Astrocyte (in vitro differentiated cells and primary cell): ENCODE measurements at regions not wholly inside any gene's neighbourhood (a gene's known extent, or its start where the extent isn't known, plus 50 kb on each side); places are given as distances from the start of the nearest gene placed in this dataset.

Experiments
- CTCF ChIP-seq: IDR thresholded peaks from 2 replicates; pipeline ENCODE4 v1.5.1; 2011; ENCODE audit warnings: low read depth, mild to moderate bottlenecking, inconsistent platforms, low read length, moderate library complexity; ENCODE audit not compliant: insufficient read depth
- EZH2 ChIP-seq: IDR thresholded peaks from 2 replicates; pipeline ENCODE4 v1.6.1; 2012; ENCODE audit warnings: mild to moderate bottlenecking, low read length, inconsistent platforms; ENCODE audit not compliant: insufficient read depth

- no peak for TF ChIP-seq CTCF
- TF ChIP-seq EZH2, result no peak
These were observed 1187.7 kb upstream of the ADGRL4 start for GRCh38 chr1:80194221-80194620.
